Retina (tissue), 1 donor: ENCODE measurements at regions not wholly inside any gene's neighbourhood (a gene's known extent, or its start where the extent isn't known, plus 50 kb on each side); places are given as distances from the start of the nearest gene placed in this dataset.
"Not testable (repeated sequence)": the region's sequence is repeated elsewhere in the genome, so short reads cannot be mapped to it uniquely, and the experiment has no call there.

Experiments
- DNase-seq: peaks from one replicate; pipeline ENCODE4 v3.0.0-alpha.2; 2016

DNA sequence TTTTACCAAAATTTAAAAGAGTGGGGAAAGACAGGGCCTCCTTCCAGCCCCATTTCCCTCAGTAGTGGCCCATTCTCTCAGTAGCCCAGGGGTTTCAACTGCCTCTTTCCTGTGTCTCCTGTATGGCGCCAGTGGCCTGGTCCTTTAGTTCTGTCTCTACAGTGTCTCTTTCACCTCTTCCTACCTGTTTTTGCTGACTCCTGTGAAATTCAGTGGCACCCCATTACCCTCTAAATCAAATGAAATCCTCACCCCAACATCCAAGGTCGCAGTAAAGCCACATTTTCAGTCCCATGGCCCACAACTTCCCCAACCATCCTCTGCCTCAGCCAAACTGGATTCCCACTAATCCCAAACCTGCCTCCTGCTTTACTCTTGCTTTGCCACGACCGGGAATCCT, 200.7 kb downstream of the IPMK start:
- DNase-seq: no peak

DNA sequence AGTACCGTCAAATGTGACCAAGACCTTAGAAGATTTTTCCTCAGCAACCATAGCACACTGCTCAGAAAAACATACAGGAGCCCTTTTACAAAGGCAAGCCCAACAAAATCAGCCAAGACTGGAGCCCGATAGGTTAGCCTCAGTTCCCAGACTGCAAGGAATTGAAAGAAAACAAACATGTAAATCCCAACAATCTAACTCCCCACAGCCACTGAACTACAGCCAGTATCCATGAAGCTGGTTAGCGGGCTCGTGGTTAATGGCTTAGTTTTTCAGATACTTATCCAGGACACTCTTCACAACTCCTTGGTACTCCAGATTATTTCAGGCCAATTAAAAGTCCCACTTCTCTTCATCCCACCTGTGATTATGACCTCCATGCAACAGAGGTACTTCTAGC, 201.6 kb downstream of the IPMK start:
- no peak for DNase-seq

DNA sequence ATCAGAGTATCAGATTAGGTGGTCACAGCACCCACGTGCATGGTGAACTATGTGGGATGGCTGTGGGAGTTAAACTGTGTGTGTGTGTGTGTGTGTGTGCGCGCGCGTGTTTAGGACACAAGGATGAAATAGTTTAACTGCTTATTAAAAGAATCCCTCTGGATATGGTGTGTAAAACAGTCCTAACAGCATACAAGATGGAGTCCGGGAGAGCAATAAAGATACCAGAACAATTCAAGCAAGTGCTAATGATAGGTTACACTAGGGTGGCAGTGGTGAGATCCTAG, 202.2 kb downstream of the IPMK start:
- no peak for DNase-seq

- DNase-seq: peak; percentile 69
Measured at GRCh38 chr10:58064714-58065528, 202.8 kb downstream of the IPMK start.

DNA sequence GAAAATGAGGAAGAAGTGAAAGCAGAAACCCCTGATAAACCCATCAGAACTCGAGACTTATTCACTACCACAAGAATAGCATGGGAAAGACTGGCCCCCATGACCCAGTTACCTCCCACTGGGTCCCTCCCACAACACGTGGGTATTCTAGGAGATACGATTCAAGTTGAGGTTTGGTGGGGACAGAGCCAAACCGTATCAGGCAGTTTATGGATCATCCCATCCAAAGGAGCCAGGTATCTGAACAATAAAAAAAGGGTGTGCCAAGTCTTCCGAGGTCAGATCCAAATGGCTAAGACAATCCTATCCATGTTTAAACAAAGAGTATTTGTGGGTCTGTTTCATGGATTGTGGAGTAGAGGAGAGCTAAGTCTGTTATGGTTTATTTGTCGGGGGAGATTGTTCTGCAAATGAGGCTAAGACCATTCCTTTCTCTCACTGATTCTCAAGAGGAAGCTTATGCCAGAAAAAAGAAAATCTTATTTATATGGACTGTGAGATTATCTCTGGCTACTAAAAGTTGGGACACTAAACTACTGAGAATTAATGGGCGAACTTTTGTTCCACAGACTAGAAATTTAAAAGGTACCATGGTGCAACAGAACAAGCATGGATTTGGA, 203.7 kb downstream of the IPMK start:
- DNase-seq: no peak

GRCh38 chr10:58058683-58059082, 209.0 kb downstream of the IPMK start:
- DNase-seq: not testable (repeated sequence)

DNA sequence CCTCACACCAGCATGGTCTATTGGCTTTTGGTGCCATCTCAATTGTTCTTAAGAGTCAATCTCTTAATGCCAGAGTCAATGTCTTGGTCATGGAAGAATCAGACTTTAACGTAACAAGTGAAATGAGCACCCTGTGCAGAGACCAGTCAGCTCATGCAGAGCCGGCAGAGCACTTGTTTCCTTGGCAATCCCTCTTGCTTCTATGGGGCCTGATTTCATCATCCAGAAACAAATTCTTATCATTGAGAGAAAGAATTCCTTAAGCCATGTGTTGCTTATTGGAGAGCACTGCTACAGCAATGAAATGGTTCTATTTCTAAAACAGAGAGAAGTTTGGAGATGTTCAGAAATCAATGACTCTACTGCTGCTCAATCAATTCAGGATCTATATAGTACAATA, 212.8 kb downstream of the IPMK start:
- no peak for DNase-seq

DNA sequence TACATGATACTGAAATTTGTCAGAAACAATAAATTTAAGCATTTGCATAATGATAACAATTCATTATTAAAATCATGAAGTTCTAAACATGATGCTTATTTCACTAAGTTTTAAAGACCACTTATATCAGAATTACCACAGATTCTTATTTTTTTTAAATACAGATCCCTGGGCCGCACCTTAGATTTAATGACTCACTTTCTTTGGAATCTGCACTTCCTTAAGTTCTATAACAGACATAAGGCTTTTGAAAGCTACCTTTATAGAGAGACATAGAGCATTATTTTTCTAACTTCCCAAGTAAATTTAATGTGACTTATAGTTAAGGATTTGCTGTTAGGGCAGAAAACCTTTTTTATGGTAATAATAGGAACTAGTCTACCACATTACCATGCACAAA, 214.9 kb downstream of the IPMK start:
- no peak for DNase-seq

GRCh38 chr10:58050575-58050974, 217.1 kb downstream of the IPMK start:
- no peak for DNase-seq

GRCh38 chr10:58048936-58049335, 218.8 kb downstream of the IPMK start:
- DNase-seq: no peak

- no peak for DNase-seq
Measured at GRCh38 chr10:58044072-58044471, 223.6 kb downstream of the IPMK start.

DNA sequence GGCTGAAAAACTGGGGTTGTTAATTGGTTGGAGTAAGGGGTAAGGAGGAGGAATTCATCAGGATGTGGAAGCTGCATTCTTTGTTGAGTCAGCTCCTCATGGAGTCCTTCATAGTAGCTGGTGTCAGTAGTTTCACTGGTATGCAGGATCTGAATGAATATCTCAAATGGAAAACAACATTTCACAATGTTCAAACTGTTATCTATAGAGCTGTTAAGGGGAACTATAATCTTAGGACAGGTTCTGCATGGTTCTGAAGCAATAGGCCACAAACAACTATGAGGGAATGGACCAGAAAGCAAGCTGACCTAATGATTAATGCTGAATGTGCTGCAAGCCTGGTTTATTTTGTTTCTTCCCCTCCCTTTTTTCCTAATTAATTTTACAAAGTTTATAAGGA, 225.8 kb downstream of the IPMK start:
- DNase-seq: no peak

DNA sequence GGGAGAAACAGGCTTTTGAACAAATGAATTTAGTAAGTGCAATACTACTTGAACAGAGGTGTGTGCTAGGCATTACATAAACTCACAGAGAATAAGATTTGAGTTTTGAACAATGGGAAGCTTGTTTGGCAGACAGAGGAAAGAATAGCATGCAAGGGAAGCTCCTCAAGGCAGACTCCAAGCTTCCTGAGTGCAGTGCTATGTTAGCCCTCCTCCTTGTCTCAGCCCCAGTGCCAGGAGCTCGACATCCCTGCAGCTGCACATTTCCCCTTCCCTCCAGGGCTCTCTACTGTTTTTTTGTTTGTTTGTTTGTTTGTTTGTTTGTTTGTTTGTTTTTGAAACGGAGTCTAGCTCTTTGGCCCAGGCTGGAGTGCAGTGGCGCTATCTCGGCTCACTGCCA, 237.5 kb downstream of the IPMK start:
- DNase-seq: no peak

DNA sequence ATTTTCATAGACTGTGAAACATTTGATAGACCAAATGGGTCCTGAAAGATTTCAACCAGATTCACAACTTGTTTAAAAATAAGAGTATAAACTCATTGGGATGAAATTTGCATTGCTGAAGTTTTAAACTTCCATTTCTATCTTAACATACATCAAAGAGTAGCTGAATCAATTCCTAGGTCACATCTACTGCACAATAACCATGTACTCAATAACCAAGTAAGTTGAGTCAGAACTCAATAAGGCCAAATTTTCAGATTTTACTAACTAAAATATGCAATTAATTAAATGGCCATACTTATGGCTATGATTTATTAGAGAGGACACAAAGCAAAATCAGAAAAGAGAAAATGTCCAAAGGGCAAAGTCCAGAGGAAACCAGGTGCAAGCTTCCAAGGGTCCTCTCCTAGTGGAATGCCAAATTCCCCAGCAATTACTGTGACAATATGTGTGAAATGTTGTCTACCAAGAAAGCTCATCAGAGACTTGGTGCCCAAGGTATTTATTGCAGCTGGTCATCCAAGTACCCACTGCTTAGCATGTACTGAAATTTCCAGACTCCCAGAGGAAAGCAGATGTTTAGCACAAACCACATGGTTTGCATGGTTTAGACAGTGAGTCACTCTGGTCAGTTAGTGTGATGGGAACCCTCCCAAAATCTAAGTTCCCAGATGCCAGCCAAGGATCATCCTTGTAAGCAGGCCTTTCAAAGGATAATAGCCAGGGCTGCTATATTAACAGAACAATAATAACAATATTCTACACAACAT, 238.9 kb downstream of the IPMK start:
- no peak for DNase-seq

DNA sequence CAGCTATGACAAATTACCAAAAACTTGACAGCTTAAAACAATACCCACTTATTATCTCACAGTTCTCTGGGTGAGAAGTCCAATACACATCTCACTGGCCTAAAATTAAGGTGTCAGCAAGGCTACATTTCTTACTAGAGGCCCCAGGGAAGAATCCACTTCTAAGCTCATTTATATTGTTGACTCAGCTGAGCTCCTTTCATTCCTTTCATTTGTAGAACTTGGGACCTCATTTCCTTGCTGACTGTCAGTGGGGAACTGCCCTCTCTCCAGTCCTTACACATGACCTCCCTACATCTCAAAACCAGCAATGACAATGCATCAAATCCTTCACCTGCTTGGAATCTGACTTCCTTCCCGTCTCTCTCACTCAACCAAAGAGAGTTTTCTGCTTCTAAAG, 240.3 kb downstream of the IPMK start:
- no peak for DNase-seq

GRCh38 chr10:58026036-58026435, 241.7 kb downstream of the IPMK start:
- DNase-seq: no peak

DNA sequence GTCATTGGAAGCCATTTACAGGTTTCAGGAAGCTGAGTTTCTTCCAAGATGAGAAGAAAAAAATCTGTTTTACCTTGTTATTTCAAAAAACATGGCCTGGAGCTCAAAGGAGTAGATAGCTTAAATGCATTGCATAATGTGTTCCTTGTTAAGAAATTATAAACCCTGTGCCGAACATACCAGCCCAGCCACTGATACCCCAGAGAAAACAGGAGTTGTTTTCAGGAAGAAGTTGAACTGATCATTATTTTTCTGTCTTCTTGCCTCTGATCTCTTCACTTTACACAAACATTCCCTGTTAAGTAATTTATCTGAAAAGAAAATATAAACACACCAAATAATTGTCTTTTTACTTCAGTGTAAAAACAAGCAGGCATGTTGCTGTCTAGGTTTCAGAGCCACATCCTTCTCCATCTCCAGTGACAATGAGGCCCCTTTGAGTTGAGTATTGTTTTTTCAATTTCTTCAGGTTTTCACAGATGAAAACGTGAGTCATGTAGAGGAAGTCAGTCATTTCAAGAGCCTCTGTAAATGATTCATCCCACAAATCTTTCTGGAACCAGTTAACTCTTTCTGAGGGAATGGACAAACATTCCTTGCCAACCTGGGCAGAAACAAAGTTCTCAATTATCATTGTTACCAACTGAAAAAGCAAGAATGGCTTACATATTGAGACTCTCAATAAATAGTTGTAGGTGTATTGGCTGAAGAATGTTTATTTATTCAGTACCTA, 244.2 kb downstream of the IPMK start:
- DNase-seq: no peak

- no peak for DNase-seq
Measured at GRCh38 chr10:58019863-58020537, 247.7 kb downstream of the IPMK start.

DNA sequence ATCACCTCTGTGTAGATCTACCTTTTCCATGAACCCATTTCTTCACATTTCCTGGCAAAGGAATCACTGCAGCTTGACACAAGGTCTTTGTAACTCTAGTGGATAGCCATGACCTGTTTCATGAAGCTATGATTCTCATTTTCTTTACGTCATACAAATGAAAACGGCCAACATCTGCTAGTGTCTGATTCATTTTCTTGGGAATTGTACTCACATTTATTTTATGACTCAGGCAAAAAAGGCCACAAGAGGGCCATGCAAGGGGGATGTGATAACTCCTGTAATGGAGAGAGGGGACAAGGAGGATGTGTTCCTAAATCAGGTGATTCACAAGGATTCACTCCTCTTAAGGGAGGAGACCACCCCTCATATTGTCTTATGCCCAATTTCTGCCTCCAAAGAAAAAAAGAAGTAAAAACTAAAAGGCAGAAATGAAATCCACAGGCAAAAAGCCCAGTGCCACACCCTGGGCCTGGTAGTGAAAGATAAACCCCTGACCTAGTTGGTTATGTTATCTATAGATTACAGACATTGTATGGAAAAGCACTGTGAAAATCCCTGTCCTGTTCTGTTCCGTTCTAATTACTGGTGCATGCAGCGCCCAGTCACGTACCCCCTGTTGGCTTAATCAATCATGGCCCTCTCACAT, 249.9 kb downstream of the IPMK start:
- no peak for DNase-seq

- no peak for DNase-seq
Measured at GRCh38 chr10:58016614-58017013, 251.1 kb downstream of the IPMK start.

DNA sequence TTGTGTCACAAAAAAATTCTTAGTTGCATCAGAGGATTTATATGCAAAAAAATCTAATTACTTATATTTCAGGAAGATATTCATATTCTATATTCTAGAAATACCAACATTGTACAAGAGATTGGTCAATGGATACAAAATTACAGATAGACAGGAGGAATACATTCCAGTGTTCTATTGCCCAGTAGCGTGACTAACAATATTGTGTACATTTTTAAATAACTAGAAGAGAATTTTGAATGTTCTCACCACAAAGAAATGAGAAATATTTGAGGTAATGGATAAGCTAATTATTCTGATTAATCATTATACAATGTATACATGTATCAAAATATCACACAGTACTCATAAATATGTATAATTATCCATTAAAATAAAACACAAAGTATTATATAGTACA, 253.3 kb downstream of the IPMK start:
- no peak for DNase-seq

- no peak for DNase-seq
Measured at GRCh38 chr10:58013406-58013805, 254.3 kb downstream of the IPMK start.
